ACC112 (cell line): ENCODE measurements at regions not wholly inside any gene's neighbourhood (a gene's known extent, or its start where the extent isn't known, plus 50 kb on each side); places are given as distances from the start of the nearest gene placed in this dataset.
"Not testable (repeated sequence)": the region's sequence is repeated elsewhere in the genome, so short reads cannot be mapped to it uniquely, and the experiment has no call there.

Source experiments
- H2AFZ ChIP-seq: fragments of 200-600 bp; sonication (generic); one replicate; pipeline ENCODE4 v1.6.0; 2017; ENCODE audit warnings: antibody characterized with exemption, low read length; ENCODE audit not compliant: unreplicated experiment
- H3K27ac ChIP-seq: fragments of 200-600 bp; sonication (generic); 2 replicates; pipeline ENCODE4 v1.5.1; 2014; ENCODE audit warnings: low read depth, mild to moderate bottlenecking, antibody characterized with exemption, low read length, moderate library complexity
- H3K27me3 ChIP-seq: fragments of 200-600 bp; sonication (generic); 2 replicates; pipeline ENCODE4 v1.6.1; 2014; ENCODE audit warnings: mild to moderate bottlenecking, antibody characterized with exemption, low read length, moderate library complexity, mixed read lengths; ENCODE audit not compliant: insufficient read depth
- H3K36me3 ChIP-seq: fragments of 200-600 bp; sonication (generic); 2 replicates; pipeline ENCODE4 v1.6.1; 2016; ENCODE audit warnings: mild to moderate bottlenecking, antibody characterized with exemption, low read length, moderate library complexity, mixed read lengths; ENCODE audit not compliant: insufficient read depth
- H3K4me1 ChIP-seq: fragments of 200-600 bp; sonication (generic); one replicate; pipeline ENCODE4 v1.6.1; 2016; ENCODE audit warnings: low read length, mixed read lengths; ENCODE audit not compliant: insufficient read depth, unreplicated experiment, control insufficient read depth
- H3K4me3 ChIP-seq: fragments of 200-600 bp; sonication (generic); 2 replicates; pipeline ENCODE4 v1.5.1; 2014; ENCODE audit warnings: mild to moderate bottlenecking, low read depth, low read length
- H3K79me2 ChIP-seq: fragments of 200-600 bp; sonication (generic); one replicate; pipeline ENCODE4 v1.6.0; 2016; ENCODE audit warnings: low read length; ENCODE audit not compliant: control insufficient read depth, unreplicated experiment, insufficient read depth

DNA sequence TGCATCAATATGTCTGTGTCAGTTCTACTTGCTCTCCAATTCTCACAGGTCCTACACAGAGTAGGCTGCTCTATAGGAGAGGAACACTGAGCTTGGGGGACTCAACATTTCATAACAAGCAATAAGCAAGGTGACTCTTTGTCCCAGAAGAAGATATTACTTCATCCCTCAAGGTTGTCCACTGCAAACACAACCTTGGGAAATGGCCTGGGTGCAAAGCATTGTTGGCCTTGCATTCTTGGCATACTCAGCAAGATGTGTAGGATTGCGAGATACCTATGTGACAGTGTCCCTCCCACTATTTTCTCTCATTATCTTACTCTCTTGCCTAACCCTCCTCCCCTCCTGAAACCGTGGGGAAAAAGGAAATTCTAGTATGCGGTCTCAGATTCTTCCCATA, 169.8 kb upstream of the FREM1 start:
- Histone ChIP-seq H3K27me3 (peaks cover 33% of the 10 kb centered on the region), H3K36me3 (no peaks in the 10 kb centered on the region), H3K79me2 (no peaks in the 10 kb centered on the region), H2AFZ (no peak overlapping the region), H3K4me3 (no peak overlapping the region), H3K4me1 (no peaks in the 10 kb centered on the region), H3K27ac (no peak overlapping the region)

DNA sequence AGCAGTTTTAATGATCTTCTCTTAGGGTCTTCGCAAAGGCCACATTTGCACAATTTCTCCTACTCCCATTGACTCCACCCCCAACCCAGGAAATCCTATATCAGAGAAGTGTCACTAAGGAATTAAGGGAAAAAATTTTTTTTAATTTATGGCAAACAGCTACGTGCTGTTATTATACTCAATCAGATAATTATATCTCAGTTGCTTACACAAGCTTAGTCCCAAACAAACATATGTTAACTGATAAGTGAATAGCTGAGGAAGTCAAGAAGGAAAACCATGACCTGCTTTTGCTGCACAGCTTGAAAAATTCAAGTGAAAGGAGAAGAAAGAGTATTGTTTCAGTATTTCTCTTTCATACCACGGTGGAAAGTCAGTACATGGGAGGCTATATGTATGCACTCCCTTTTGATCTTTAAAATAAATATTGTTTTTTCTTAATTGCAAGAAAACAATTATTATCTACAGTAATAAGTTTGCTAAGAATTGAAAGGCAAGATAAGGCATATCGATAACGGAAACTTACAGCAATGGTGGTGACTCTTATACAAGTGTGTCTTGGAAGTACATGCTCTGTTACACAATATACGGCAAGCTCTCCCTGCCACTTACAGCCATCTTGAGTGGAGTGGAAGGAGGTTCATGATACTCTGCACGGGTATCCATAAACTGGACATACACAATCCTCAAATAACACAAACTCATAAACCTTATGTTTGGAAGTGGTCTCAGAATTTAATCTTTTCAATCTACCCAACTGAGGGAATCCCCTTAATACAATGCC, 167.9 kb upstream of the FREM1 start:
- Histone ChIP-seq H3K79me2 (no peaks in the 10 kb centered on the region), H2AFZ (no peak overlapping the region), H3K27me3 (peaks cover 50% of the 10 kb centered on the region), H3K36me3 (no peaks in the 10 kb centered on the region), H3K4me1 (no peaks in the 10 kb centered on the region), H3K4me3 (no peak overlapping the region), H3K27ac (no peak overlapping the region)

DNA sequence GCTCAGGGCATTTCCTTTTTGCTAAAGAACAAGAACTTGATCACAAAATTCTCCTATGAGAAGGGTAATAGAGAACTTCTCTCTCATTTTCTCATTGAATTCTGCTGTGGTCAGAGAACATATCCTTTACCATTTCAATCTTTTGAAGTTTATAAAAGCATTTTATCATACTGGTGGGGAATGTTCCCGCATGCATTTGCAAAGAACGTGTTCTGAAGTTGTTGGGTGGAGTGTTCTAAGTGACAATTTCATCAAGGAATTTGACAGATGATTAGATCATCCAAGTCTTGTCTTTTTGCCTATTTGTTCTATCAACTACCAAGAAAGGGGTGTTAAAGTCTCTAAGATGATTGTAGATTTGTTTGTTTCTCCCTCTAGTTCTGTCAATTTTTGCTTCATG, 163.4 kb upstream of the FREM1 start:
- H3K79me2 ChIP-seq = no peaks in the 10 kb centered on the region
- H3K27me3 ChIP-seq = peaks cover 65% of the 10 kb centered on the region
- H3K27ac ChIP-seq = no peak overlapping the region
- H3K36me3 ChIP-seq = no peaks in the 10 kb centered on the region
- H2AFZ ChIP-seq = no peak overlapping the region
- no peaks in the 10 kb centered on the region for H3K4me1 ChIP-seq
- no peak overlapping the region for H3K4me3 ChIP-seq

DNA sequence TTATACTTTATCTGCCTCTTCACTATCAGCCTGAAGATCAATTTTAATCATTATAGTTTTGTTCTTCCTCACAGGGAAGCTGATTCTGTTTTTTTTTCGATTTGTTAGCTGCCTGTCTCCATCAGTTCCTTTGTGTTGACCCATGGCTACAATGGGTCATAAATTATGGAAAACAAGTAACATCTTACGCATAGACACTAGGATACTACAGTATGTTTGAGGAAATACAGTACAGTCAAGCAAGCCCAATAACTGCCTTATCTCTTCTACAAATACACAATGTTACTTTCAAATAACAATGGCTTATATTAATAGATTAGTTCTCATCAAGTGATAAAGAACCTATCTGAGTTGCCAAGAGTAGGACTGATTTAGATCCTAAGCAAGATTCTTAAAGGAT, 160.5 kb upstream of the FREM1 start:
- no peaks in the 10 kb centered on the region for H3K79me2 ChIP-seq
- no peak overlapping the region for H3K4me3 ChIP-seq
- H2AFZ ChIP-seq = no peak overlapping the region
- H3K4me1 ChIP-seq = no peaks in the 10 kb centered on the region
- no peak overlapping the region for H3K27ac ChIP-seq
- no peaks in the 10 kb centered on the region for H3K36me3 ChIP-seq
- peaks cover 66% of the 10 kb centered on the region for H3K27me3 ChIP-seq

DNA sequence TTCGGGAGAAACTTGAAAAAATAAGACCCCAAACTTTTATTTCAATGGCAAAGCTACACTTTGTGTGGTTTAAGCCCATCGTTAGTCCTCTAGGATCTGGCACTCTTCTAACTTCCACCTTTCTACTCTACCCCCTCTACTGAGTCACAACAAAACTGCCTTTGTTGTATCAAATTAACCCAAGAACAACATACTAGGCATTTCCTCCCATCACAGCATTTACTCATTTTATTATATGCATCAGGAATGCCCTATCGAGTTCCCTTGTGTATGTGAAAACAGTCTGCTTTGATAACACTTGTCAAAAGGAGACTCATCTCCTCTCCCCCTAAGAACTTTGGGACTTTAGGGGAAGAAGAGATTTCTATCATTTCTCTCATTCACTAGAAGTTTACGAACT, 158.9 kb upstream of the FREM1 start:
- Histone ChIP-seq H3K4me1 (no peaks in the 10 kb centered on the region), H3K36me3 (no peaks in the 10 kb centered on the region), H2AFZ (no peak overlapping the region), H3K79me2 (no peaks in the 10 kb centered on the region), H3K4me3 (no peak overlapping the region), H3K27me3 (peaks cover 50% of the 10 kb centered on the region), H3K27ac (no peak overlapping the region)

DNA sequence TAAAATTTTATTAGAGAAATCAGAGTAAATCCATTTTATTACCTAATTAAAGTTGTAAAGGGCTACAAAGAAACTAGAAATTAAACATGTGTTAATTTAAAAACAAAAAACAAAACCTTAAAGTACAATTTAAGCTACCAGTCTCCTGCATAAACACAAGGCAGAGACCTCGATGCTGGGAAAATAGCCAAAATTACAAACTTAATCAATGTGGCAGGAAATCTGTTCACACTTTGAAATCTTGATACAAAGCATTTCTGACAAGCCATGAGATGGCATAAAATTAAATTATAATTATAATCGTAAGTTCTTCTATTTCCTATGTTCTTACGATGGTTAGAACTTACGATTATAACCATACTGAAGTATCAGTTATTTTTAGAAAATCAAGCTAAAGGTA, 158.0 kb upstream of the FREM1 start:
- Histone ChIP-seq H3K27ac (no peak overlapping the region), H3K79me2 (no peaks in the 10 kb centered on the region), H3K4me3 (no peak overlapping the region), H2AFZ (no peak overlapping the region), H3K27me3 (peaks cover 42% of the 10 kb centered on the region), H3K36me3 (no peaks in the 10 kb centered on the region), H3K4me1 (no peaks in the 10 kb centered on the region)

DNA sequence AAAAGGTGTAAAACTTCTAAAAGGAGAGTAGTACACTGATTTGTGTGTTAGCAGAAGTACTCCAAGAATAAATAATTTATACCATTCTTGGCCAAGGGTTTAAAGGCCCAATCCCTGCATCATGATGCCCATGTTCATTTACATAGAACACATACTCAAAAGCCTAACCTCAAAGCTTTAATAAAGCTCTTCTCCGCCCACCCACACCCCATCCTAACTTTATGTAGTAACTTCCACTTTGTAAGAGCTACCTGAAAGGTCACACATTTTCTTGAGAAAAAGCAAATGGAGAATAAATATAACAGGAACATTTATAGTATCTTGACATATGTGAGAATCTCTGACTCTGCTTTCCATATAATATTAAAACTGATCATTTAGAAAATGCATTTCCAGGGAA, 148.8 kb upstream of the FREM1 start:
- Histone ChIP-seq H3K4me1 (no peaks in the 10 kb centered on the region), H3K4me3 (no peak overlapping the region), H3K27ac (no peak overlapping the region), H2AFZ (no peak overlapping the region), H3K27me3 (no peaks in the 10 kb centered on the region), H3K79me2 (no peaks in the 10 kb centered on the region), H3K36me3 (no peaks in the 10 kb centered on the region)

DNA sequence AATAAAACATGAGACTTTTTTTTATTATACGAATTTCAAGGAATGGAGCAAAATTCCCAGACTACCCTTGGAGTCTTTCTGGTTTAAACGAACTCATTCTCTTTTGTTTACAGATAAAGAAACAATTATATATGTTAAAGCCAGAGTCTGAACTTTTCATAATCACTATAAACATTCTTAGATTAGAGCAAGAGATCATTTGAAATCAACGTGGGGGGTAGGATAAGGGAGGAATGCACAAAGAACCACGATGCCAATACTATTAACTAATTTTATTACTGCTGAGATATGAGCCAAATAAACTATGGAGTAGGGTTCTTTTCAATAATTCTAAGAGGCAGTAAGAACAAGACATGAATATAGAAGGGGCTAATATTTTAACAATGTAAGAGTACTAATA, 148.0 kb upstream of the FREM1 start:
- Histone ChIP-seq H3K27ac (no peak overlapping the region), H3K79me2 (no peaks in the 10 kb centered on the region), H3K4me1 (no peaks in the 10 kb centered on the region), H2AFZ (no peak overlapping the region), H3K4me3 (no peak overlapping the region), H3K36me3 (no peaks in the 10 kb centered on the region), H3K27me3 (no peaks in the 10 kb centered on the region)

DNA sequence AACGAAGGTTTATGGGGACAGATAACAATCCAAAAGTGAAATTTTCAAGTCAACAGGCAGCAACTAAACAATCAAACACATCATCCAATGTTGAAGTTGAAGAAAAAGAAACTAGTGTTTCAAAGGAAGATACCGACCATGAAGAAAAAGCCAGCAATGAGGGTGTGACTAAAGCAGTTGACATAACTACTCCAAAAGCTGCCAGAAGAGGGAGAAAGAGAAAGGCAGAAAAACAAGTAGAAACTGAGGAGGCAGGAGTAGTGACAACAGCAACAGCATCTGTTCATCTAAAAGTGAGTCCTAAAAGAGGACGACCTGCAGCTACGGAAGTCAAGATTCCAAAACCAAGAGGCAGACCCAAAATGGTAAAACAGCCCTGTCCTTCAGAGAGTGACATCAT, 145.1 kb upstream of the FREM1 start:
- not testable (repeated sequence) for H2AFZ ChIP-seq, H3K27ac ChIP-seq, H3K27me3 ChIP-seq, H3K36me3 ChIP-seq, H3K79me2 ChIP-seq, H3K4me1 ChIP-seq, H3K4me3 ChIP-seq

DNA sequence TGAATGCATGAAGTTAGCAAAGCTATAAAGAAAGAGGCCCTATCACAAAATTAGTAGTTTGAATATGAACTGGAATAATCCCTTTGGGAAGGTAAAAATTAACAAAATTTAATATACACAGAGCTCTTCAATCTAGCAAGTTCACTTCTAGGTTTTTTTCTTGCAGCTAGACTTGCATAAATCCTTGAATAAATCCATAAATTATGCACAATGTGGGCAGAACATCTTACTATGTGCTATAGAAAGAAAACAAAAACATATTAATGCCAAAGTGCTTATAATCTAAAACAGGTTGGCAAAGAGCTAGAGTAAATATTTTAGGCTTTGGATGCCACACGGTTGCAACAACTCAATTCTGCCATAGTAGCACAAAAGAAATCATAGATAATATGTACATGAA, 138.5 kb upstream of the FREM1 start:
- H3K4me1 ChIP-seq = no peaks in the 10 kb centered on the region
- peaks cover 17% of the 10 kb centered on the region for H3K27me3 ChIP-seq
- H2AFZ ChIP-seq = no peak overlapping the region
- H3K36me3 ChIP-seq = no peaks in the 10 kb centered on the region
- no peaks in the 10 kb centered on the region for H3K79me2 ChIP-seq
- no peak overlapping the region for H3K4me3 ChIP-seq
- no peak overlapping the region for H3K27ac ChIP-seq

DNA sequence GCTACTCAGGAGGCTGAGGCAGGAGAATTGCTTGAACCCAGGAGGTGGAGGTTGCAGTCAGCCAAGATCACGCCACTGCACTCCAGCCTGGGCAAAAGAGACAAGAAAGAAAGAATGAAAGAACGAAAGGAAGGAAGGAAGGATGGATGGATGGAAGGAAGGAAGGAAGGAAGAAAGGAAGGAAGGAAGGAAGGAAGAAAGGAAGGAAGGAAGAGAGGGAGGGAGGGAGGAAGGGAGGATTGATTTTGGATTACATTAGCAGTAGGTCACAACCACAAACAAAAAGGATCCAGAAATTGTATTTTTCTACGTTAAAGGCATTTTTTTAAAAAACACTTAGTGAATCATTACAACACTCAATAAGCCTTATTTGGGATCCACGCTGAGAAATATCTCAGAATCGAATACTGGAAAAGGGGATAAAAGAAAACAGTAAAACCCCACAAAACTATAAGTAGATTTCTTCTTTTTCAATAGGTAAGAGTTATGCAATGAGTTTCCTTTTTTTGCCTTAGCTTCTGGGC, 136.9 kb upstream of the FREM1 start:
- Histone ChIP-seq H3K4me1 (no peaks in the 10 kb centered on the region), H2AFZ (no peak overlapping the region), H3K36me3 (no peaks in the 10 kb centered on the region), H3K27me3 (peaks cover 17% of the 10 kb centered on the region), H3K79me2 (no peaks in the 10 kb centered on the region), H3K27ac (no peak overlapping the region), H3K4me3 (no peak overlapping the region)
